ENCODE measurements at regions not wholly inside any gene's neighbourhood (a gene's known extent, or its start where the extent isn't known, plus 50 kb on each side); places are given as distances from the start of the nearest gene placed in this dataset.

GRCh38 chr1:34455121-34455520, 278.4 kb downstream of the C1orf94 start:
- H3K36me3 ChIP-seq: no peaks in the 10 kb centered on the region
- no peak for DNase-seq
- no peaks in the 10 kb centered on the region for H3K9me3 ChIP-seq
- 85 to 88% (median 86%) methylated on average over 7 of the region's 7 CpGs for WGBS, 5 donors
- no peaks in the 10 kb centered on the region for H3K4me1 ChIP-seq
- TF ChIP-seq POLR2A (IDR thresholded peaks at IDR 0.05) (no peak), EP300 (IDR thresholded peaks at IDR 0.05) (no peak), CTCF (IDR thresholded peaks at IDR 0.05) (no peak), POLR2AphosphoS5 (IDR thresholded peaks at IDR 0.05) (no peak)
- no peak overlapping the region for H3K4me3 ChIP-seq
- H3K27ac ChIP-seq: no peak overlapping the region
- intact Hi-C loops (cut with DNase I; ENCODE audit: low total_unique reads): no loop called here
- H3K27me3 ChIP-seq: no peaks in the 10 kb centered on the region

- peaks cover 0 to under 1% (median 0%) of the 10 kb centered on the region in 4 donors for H3K9me3 ChIP-seq
- intact Hi-C loops (cut with DNase I; ENCODE audit: low total_unique reads): no loop called here
- H3K36me3 ChIP-seq: no peaks in the 10 kb centered on the region
- TF ChIP-seq POLR2AphosphoS5 (IDR thresholded peaks at IDR 0.05): no peak
- TF ChIP-seq CTCF (IDR thresholded peaks at IDR 0.05): peak in 3 of 7 experiments; percentile 14 to 30 (median 27)
- no peak for TF ChIP-seq POLR2A (IDR thresholded peaks at IDR 0.05)
- H3K27ac ChIP-seq: no peak overlapping the region
- DNase-seq: peak; percentile 33 to 67
- H3K4me1 ChIP-seq: no peaks in the 10 kb centered on the region
- H3K27me3 ChIP-seq: peaks cover 0 to 10% (median 0%) of the 10 kb centered on the region in 3 donors
- WGBS, 5 donors: 51 to 60% (median 57%) methylated on average over 6 of the region's 6 CpGs
- H3K4me3 ChIP-seq: no peak overlapping the region
Measured at GRCh38 chr1:34460193-34460592, 283.5 kb downstream of the C1orf94 start.

- H3K4me1 ChIP-seq: no peaks in the 10 kb centered on the region
- H3K9me3 ChIP-seq: peaks cover 0 to 6% (median 3%) of the 10 kb centered on the region in 4 donors
- no peak for DNase-seq
- no peak overlapping the region for H3K27ac ChIP-seq
- TF ChIP-seq POLR2A (IDR thresholded peaks at IDR 0.05) (no peak), EP300 (IDR thresholded peaks at IDR 0.05) (no peak), POLR2AphosphoS5 (IDR thresholded peaks at IDR 0.05) (no peak), CTCF (IDR thresholded peaks at IDR 0.05) (no peak)
- no peaks in the 10 kb centered on the region for H3K36me3 ChIP-seq
- intact Hi-C loops (cut with DNase I; ENCODE audit: low total_unique reads): no loop called here
- WGBS, 5 donors: 50 to 73% (median 66%) methylated on average over 6 of the region's 6 CpGs
- H3K27me3 ChIP-seq: peaks cover 0 to 20% (median 9%) of the 10 kb centered on the region in 3 donors
- no peak overlapping the region for H3K4me3 ChIP-seq
Measured at GRCh38 chr1:34470401-34470800, 284.4 kb upstream of the GJB5 start.

- TF ChIP-seq POLR2AphosphoS5 (IDR thresholded peaks at IDR 0.05): no peak
- TF ChIP-seq EP300 (IDR thresholded peaks at IDR 0.05): no peak
- no peak for TF ChIP-seq CTCF (IDR thresholded peaks at IDR 0.05)
- no peak for TF ChIP-seq POLR2A (IDR thresholded peaks at IDR 0.05)
- Histone ChIP-seq H3K4me1 (no peaks in the 10 kb centered on the region), H3K27ac (no peak overlapping the region), H3K27me3 (peaks cover 0 to 41% (median 20%) of the 10 kb centered on the region in 3 donors), H3K4me3 (no peak overlapping the region), H3K9me3 (no peaks in the 10 kb centered on the region), H3K36me3 (no peaks in the 10 kb centered on the region)
- DNase-seq: no peak
- intact Hi-C loops (cut with DNase I; ENCODE audit: low total_unique reads): no loop called here
- WGBS, 5 donors: 58 to 71% (median 67%) methylated on average over 5 of the region's 5 CpGs
Measured at GRCh38 chr1:34474566-34474965, 280.3 kb upstream of the GJB5 start.
